ENCODE measurements at regions not wholly inside any gene's neighbourhood (a gene's known extent, or its start where the extent isn't known, plus 50 kb on each side); places are given as distances from the start of the nearest gene placed in this dataset.

- DNase-seq, result no peak
These were observed 85.7 kb downstream of the COPS8 start for GRCh38 chr2:237171396-237171795.

- no peak for DNase-seq
These were observed 86.2 kb downstream of the COPS8 start for GRCh38 chr2:237171881-237172280.

- no peak for DNase-seq
These were observed 91.4 kb downstream of the COPS8 start for GRCh38 chr2:237177052-237177451.

GRCh38 chr2:237177986-237178385 is 92.3 kb downstream of the COPS8 start:
- DNase-seq, result no peak

GRCh38 chr2:237178396-237178795 is 92.7 kb downstream of the COPS8 start:
- DNase-seq, result no peak

- no peak for DNase-seq
These were observed 93.5 kb downstream of the COPS8 start for GRCh38 chr2:237179161-237179560.

- DNase-seq, result no peak
These were observed 94.5 kb downstream of the COPS8 start for GRCh38 chr2:237180187-237180586.

GRCh38 chr2:237180987-237181386 is 95.3 kb downstream of the COPS8 start:
- no peak for DNase-seq

- no peak for DNase-seq
These were observed 96.2 kb downstream of the COPS8 start for GRCh38 chr2:237181844-237182243.

GRCh38 chr2:237182422-237183123 is 96.9 kb downstream of the COPS8 start:
- no peak for DNase-seq

- no peak for DNase-seq
These were observed 98.7 kb downstream of the COPS8 start for GRCh38 chr2:237184192-237184918.

- DNase-seq, result no peak
These were observed 99.3 kb downstream of the COPS8 start for GRCh38 chr2:237184919-237185552.

GRCh38 chr2:237185553-237185925 is 99.8 kb downstream of the COPS8 start:
- DNase-seq, result no peak

- no peak for DNase-seq
These were observed 104.1 kb downstream of the COPS8 start for GRCh38 chr2:237189799-237190198.

- DNase-seq, result no peak
These were observed 105.5 kb downstream of the COPS8 start for GRCh38 chr2:237190966-237191713.

- no peak for DNase-seq
These were observed 106.0 kb downstream of the COPS8 start for GRCh38 chr2:237191714-237192081.

GRCh38 chr2:237192881-237193280 is 107.2 kb downstream of the COPS8 start:
- no peak for DNase-seq

- no peak for DNase-seq
These were observed 107.7 kb downstream of the COPS8 start for GRCh38 chr2:237193436-237193835.

- no peak for DNase-seq
These were observed 108.4 kb downstream of the COPS8 start for GRCh38 chr2:237194081-237194480.

- no peak for DNase-seq
These were observed 109.2 kb downstream of the COPS8 start for GRCh38 chr2:237194906-237195305.

GRCh38 chr2:237195396-237196120 is 109.9 kb downstream of the COPS8 start:
- no peak for DNase-seq

- no peak for DNase-seq
These were observed 110.7 kb downstream of the COPS8 start for GRCh38 chr2:237196409-237196808.

Measured in RPMI8226 (cell line).